Suppressor macrophage treated with lipopolysaccharide for 4 hours (primary cell): ENCODE measurements at regions not wholly inside any gene's neighbourhood (a gene's known extent, or its start where the extent isn't known, plus 50 kb on each side); places are given as distances from the start of the nearest gene placed in this dataset.
"Not testable (repeated sequence)": the region's sequence is repeated elsewhere in the genome, so short reads cannot be mapped to it uniquely, and the experiment has no call there.

Experiments used
- DNase-seq: peaks from one replicate; pipeline ENCODE4 v3.0.0-alpha.2; 2020

GRCh38 chr1:68675336-68675735 is 178.5 kb upstream of the DEPDC1 start:
- DNase-seq = no peak

DNA sequence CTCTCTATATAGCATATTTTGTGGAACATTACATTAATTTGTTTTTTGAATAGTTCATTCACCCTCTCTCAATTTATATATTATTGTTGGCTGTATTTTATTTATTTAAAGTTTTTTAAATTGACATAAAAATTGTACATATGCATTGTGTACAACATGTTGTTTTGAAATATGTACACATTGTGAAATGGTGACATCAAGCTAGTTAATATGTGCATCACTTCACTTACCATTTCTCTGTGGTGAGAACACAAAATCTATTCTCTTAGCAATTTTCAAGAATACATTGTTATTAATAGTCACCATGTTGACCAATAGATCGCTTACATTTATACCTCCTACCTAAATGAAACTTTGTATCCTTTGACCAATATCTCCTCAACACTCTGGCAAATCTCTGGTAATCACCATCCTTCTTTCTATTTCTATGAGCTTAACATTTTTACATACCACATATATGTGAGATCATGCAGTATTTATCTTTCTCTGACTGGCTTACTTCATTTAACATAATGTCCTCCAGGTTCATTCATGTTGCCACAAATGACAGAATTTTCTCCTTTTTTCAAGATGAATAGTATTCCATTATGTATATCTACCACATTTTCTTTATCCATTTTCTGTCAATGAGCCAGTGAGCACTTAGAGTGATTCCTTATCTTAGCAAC is 180.9 kb upstream of the DEPDC1 start:
- no peak for DNase-seq

DNA sequence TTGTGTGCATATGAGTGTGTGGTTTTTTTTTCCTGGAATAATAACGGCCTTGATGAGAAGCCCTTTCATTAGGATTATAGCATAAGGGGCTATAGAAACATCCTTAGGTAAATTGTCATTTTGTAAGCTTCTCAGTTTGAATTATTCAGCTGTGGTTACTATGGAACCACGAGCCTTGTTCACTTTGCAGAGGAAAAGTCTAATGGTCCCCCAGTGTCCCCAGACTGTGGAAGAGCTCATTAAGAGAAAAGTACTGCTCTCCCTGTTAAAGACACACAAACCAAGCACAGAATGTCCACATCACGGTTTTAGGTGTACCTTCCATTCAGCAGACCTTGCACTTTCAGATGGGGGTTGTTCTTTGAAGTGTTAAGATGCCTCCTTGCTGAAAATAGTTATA is 199.3 kb upstream of the DEPDC1 start:
- DNase-seq = no peak

- DNase-seq = no peak
Observed at GRCh38 chr1:68703921-68704354, 207.1 kb upstream of the DEPDC1 start.

GRCh38 chr1:68704800-68705443 is 208.0 kb upstream of the DEPDC1 start:
- no peak for DNase-seq

GRCh38 chr1:68705466-68705865 is 208.6 kb upstream of the DEPDC1 start:
- no peak for DNase-seq

DNA sequence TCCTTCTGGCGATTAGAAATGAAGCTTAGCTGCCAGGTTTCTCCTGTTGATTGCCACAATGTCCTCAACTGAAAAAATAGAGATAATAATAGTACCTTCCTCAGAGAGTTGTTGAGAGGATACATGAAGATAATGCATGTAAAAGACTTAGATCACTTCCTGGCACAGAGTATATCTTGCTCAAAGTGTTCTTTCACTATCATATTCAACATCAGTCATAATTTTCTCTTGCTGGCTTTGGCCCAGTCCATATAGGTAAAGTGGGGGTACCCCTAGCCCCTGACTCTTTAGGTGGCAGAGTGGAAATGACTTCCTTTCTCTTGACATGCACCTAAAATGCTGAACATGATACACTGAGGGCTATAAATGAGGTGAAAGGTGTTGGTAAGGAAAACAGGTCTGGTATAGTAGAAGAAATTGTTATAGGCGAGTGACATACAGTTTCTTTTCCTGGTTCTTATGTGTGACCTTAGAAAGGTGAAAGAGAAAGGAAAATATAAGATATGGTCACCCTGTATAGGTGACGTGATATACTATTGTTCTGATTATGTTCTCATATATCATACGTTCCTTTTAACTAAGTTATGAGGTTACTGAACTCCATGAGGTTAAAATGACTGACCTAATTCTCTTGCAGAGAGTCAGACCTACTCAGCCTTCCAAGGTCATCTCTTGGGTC is 209.9 kb upstream of the DEPDC1 start:
- DNase-seq = no peak

DNA sequence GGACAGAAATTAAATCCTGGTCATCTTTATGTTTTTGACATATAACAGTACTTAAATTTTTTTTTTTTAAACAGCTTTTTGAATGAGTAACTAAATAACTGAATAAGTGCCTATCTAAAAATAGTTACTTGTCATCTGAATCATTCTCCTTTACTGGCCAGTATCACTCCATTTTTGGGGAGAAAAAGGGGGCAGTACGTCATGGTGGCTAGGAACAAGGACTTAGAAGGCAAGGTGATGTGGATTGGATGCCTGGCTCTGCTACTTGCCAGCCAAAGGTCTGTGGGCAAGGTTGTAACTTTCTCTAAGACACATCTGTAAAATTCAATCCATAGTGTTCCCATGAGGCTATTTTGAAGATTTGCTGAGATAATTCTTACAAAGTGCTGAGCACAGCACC is 220.4 kb upstream of the DEPDC1 start:
- DNase-seq = no peak

DNA sequence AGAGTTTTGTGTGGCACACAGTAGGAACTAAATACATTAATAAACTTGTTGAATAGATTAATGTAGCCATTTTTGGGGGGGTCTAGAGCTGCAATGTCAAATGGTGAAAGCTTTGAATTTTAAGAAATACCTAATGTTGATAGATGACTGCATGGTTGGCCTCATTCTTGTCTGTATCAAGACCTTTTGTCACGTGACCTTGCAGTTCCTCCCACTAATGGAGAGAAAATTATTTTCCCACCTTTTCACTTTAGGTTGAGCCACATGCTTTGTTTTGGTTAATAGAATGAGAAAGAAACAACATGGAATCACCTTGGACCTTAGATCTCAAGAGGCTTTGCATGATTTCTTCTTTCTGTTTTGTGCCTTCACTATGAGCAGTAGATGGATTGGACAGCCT is 223.6 kb upstream of the DEPDC1 start:
- no peak for DNase-seq

GRCh38 chr1:68723791-68724190 is 226.9 kb upstream of the DEPDC1 start:
- no peak for DNase-seq

GRCh38 chr1:68725001-68725752 is 228.3 kb upstream of the DEPDC1 start:
- no peak for DNase-seq

GRCh38 chr1:68739486-68739885 is 242.6 kb upstream of the DEPDC1 start:
- not testable (repeated sequence) for DNase-seq

GRCh38 chr1:68745011-68745410 is 248.1 kb upstream of the DEPDC1 start:
- no peak for DNase-seq

DNA sequence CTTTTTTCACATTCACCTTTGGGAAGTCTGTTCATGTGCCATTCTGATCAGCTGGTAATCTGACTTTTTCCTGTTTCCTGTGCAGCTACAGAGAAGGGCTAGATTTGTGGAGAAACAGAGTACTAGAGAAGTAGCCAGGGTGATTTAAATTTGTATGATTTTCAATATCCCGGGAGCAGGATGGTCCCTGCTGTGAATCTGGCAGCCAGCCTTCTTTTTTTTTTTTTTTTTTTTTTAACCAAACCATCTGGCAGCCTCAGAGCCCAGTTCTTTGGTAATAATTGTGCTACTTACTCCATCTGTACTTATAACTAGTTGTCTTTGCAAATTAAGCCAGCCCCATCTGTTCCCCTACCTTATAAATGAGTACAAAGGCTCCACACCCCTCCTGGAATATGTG is 248.6 kb upstream of the DEPDC1 start:
- DNase-seq = no peak

DNA sequence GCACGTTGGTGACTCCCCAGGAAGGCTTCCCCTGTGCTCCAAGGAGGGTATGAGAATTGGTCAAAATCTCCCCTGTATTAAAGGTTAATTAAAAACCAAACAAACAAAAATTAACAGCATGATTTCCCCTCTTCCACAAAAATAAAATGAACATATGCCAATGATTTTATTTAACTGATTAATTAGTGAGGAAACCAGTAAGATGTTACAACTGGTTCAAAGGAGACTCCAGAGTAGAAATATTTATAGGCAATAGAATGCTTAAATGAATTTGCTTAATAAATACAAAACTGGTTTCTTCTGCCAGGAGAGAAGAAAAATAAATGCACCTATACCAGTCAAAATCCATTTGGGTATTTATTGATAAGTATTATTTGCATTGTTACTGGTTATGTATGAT is 249.5 kb upstream of the DEPDC1 start:
- no peak for DNase-seq

DNA sequence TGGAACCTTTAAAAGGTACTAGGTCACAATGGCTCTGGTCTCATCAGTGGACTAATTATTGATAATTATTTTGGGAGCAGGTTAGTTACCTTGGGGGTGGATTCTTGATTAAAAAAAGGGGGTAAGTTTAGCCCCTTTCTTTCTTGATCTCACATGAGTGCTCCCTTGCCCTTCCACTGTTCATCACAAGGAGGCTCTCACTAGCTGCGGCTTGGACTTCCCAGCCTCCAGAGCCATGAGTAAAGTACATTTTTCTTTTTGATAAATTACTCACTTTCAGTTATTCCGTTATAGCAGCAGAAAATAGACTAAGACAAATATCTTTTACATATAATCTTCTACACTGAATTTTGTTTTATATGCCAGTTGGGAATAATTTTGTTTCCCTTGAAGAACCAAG is 254.8 kb upstream of the DEPDC1 start:
- no peak for DNase-seq

DNA sequence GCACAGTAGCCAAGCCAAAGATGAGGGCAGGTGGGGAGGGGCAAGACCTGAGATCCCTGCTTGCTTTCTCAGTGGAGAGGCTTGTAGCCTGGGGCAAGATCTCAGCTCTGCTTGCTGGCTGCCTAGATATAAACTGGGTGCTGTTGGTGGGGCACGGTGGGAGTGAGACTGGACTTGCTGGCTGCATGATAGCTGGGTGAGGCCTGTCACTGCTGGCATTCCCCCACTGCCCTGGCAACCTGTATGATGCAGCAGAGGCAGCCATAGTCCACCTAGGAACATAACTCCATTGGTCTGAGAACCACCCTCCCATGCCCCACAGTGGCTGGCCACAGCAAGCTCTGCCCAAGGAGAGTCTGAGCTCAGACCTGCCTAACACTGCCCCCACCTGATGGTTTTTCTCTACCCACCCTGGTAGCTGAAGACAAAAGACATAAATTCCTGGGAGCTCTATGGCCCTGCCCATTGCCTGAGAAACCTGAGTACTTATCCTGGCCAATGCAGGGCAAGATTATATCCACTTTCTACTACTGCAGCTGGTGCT is 261.9 kb upstream of the DEPDC1 start:
- no peak for DNase-seq

DNA sequence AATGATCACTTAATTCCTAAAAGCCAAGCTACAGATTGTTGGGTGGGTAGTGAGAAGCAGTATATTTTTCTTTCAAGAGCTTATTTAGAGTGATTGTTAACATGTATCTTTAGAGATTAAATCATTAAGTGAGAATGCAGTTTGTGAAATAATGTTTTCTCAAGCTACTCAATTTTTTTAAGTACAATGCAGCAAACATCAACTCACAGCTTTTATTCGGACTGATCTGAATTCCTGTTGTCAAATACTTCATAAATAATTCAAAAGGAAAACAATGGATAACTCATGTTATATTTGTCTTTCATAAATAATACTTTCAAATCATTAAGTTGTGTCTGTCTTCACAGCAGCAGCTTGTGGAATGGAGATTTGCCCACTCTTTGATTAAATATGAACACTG is 271.1 kb upstream of the DEPDC1 start:
- DNase-seq = no peak

DNA sequence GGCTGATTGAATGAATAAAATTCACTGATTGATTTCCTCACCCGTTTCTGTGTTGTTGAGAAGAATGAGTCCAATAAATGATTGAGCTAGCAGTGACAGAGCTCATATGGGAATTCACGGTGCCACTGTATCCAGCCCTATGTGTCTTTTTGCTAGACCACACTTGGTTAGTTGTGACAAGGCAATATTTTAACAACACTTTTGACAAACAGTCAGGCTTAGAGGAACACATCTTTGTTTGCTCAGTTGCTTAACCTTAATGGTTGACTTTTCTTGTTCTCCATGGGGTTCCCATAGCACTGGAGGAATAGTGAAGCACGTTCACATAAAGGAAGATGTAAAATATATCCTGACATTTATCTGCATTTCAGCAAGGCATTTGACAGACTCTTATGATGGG is 273.9 kb upstream of the DEPDC1 start:
- DNase-seq = no peak

GRCh38 chr1:68777851-68778250 is 281.0 kb upstream of the DEPDC1 start:
- DNase-seq = no peak

DNA sequence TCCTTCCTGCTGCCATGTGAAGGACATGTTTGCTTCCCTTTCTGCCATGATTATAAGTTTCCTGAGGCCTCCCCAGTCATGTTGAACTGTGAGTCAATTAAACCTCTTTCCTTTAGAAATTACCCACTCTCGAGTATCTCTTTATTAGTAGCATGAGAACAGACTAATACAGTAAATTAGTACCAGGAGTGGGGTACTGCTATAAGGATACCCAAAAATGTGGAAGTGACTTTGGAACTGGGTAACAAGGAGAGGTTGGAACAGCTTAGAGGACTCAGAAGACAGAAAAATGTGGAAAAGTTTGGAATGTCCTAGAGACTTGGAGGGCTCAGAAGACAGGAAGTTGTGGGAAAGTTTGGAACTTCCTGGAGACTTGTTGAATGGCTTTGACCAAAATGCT is 283.0 kb upstream of the DEPDC1 start:
- not testable (repeated sequence) for DNase-seq

DNA sequence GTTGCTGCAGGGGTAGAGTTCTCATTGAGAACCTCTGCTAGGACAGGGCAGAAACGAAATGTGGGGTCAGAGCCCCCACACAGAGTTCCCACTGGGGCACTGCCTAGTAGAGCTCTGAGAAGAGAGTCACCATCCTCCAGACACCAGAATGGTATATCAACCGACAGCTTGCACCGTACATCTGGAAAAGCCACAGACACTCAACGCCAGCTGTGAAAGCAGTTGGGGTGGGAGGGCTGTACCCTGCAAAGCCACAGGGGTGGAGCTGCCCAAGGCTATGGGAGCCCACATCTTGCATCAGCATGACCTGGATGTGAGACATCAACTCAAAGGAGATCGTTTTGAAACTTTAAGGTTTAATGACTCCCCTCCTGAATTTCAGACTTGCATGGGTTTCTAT is 284.0 kb upstream of the DEPDC1 start:
- DNase-seq = no peak

DNA sequence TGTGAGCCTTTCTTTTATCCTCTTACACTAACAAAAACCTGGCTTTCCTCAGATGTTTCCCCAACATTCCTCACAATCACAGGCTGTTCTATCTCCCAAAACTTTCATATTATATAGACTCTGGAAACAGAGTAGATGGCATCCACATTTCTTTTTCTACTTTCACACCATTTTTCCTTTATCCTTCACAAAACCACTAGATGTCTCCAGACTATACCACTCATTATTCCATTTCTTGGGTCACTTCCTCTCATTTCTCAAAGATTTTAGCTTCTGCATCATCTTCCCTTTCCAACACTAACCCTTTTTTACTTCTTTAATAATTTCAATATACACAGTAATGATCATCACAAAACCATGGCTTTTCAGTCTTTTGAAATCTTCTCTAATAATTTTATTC is 286.0 kb upstream of the DEPDC1 start:
- DNase-seq = no peak
